Activated CD8-positive, alpha-beta T cell treated with anti-CD3 and anti-CD28 coated beads for 36 hours (primary cell): ENCODE measurements at regions not wholly inside any gene's neighbourhood (a gene's known extent, or its start where the extent isn't known, plus 50 kb on each side); places are given as distances from the start of the nearest gene placed in this dataset.

Experiments
- ATAC-seq: fragments of 200-7000 bp; cut with Tn5 transposase; one replicate; pipeline ENCODE4 v1.10.0; 2021; ENCODE audit warnings: mild to moderate bottlenecking, moderate library complexity
- CTCF ChIA-PET: fragments of 350-600 bp; sonication (Branson Sonifier 250); formaldehyde crosslinking; loops from one replicate; lab custom pipeline; 2021; ENCODE audit warnings: antibody characterized with exemption; lab: Charles Lee
- POLR2A ChIA-PET: fragments of 350-600 bp; sonication (Branson Sonifier 250); formaldehyde crosslinking; loops from one replicate; lab custom pipeline; 2021; ENCODE audit warnings: antibody characterized with exemption; lab: Charles Lee
- DNase-seq: peaks from one replicate; pipeline ENCODE4 v3.0.0-alpha.2; 2020
- H3K27ac Mint-ChIP-seq: one replicate; pipeline ENCODE4 v1.8.0; 2021; ENCODE audit warnings: mild to moderate bottlenecking, mixed read lengths
- H3K27me3 Mint-ChIP-seq: one replicate; pipeline ENCODE4 v1.8.0; 2021; ENCODE audit warnings: mixed read lengths
- H3K36me3 Mint-ChIP-seq: one replicate; pipeline ENCODE4 v1.8.0; 2021; ENCODE audit warnings: low read depth, mixed read lengths
- H3K4me1 Mint-ChIP-seq: one replicate; pipeline ENCODE4 v1.8.0; 2021; ENCODE audit warnings: low read depth, mixed read lengths
- H3K4me3 Mint-ChIP-seq: one replicate; pipeline ENCODE4 v1.8.0; 2021; ENCODE audit warnings: mild to moderate bottlenecking, moderate library complexity, mixed read lengths
- H3K9me3 Mint-ChIP-seq: one replicate; pipeline ENCODE4 v1.8.0; 2021; ENCODE audit warnings: mixed read lengths
- intact Hi-C: fragments of 100-400 bp; cut with micrococcal nuclease; formaldehyde crosslinking; loops from one replicate; pipeline ENCODE4 v1.10.0; 2022
- TF ChIP-seq, protein P1 (sequence below): fragments of 200-600 bp; IDR thresholded peaks from one replicate; pipeline ENCODE4 v1.8.0; 2022; ENCODE audit warnings: antibody characterized with exemption, mild to moderate bottlenecking

DNA sequence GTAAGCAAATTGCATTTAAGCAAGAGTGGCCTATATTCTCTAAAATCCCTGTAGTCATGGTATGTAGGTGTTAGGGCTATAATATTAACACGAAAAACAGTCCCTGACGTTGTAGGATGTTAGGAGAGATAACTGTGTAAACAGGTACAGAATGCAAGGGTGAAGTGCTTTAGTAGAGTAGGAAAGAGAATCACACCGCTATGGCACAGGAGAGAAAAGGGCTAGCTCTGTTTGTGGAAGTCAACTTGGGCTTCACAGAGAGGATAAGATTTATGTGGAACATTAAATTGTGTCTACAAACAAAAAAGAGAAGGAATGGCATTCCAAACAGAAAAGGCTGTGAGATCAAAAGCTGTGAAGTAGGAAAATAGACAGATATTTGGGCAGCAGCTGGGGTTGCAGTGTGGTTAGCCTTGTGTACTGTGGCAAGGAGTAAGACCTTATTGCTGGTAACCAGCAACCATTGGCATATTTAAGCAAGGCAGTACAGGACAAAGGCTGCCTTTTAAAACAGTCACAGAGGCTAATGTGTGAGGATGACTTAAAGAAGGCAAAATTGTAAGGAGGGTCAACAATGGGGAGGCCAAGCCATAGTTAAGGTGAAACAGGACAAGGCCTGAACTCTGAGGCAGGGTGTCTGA lies 337.5 kb upstream of the ADAMTSL1 start:
- ChIA-PET CTCF (no interaction called here), POLR2A (no interaction called here)
- Mint-ChIP-seq H3K9me3 (peaks cover 6% of the 10 kb centered on the region), H3K4me3 (no peak overlapping the region), H3K36me3 (no peaks in the 10 kb centered on the region), H3K27me3 (no peaks in the 10 kb centered on the region), H3K27ac (no peak overlapping the region), H3K4me1 (no peaks in the 10 kb centered on the region)
- TF ChIP-seq, protein P1, sequence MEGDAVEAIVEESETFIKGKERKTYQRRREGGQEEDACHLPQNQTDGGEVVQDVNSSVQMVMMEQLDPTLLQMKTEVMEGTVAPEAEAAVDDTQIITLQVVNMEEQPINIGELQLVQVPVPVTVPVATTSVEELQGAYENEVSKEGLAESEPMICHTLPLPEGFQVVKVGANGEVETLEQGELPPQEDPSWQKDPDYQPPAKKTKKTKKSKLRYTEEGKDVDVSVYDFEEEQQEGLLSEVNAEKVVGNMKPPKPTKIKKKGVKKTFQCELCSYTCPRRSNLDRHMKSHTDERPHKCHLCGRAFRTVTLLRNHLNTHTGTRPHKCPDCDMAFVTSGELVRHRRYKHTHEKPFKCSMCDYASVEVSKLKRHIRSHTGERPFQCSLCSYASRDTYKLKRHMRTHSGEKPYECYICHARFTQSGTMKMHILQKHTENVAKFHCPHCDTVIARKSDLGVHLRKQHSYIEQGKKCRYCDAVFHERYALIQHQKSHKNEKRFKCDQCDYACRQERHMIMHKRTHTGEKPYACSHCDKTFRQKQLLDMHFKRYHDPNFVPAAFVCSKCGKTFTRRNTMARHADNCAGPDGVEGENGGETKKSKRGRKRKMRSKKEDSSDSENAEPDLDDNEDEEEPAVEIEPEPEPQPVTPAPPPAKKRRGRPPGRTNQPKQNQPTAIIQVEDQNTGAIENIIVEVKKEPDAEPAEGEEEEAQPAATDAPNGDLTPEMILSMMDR, result no peak
- intact Hi-C loops, result no loop called here
- no peak for DNase-seq
- no peak for ATAC-seq

DNA sequence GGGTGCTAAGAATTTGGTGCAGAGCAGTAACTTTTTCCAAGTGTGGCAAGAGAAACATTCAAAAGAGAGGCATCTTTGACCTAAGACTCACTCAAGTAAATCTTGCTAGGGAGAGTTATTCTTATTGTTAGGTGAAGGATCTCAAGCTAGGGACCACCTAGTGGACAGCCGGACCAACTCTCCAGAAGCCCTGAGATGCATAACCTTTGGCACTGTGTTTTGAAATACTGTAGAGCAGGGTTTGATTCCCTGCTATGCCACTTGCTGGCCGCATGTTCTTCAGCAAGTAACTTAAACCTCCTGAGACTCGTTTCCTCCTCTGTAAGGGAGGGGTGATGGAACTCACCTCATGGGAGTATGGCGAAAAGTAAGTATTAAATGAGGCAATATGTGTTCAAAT lies 336.1 kb upstream of the ADAMTSL1 start:
- no peak for DNase-seq
- no peak overlapping the region for H3K4me3 Mint-ChIP-seq

DNA sequence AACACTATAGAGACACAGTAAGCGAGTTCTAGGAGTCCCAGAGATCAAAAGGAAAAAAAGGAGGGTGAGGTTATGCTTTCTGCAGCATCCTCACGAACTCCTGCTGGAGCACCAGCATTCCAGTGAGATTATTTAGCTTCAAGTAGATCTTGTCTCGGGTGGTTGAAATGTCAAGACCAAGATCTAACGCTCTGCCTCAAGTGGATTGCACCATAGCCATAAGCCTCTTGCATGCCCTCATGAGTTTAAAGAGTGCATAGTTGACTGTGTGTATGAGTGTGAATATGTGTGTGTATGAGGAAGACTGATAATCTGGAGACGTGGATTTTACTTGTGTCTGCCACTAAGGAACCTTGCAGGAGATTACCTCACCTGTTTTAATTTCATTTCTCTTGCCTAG lies 335.3 kb upstream of the ADAMTSL1 start:
- no peaks in the 10 kb centered on the region for H3K9me3 Mint-ChIP-seq
- H3K4me3 Mint-ChIP-seq, result no peak overlapping the region
- ChIA-PET CTCF (interaction anchor here (0.9 kb wide), 1 partner anchor 75 kb away, joined by 3 read pairs; no protein-coding TSS in a partner anchor), POLR2A (no interaction called here)
- no peaks in the 10 kb centered on the region for H3K27me3 Mint-ChIP-seq
- no peak for ATAC-seq
- DNase-seq, result no peak
- H3K36me3 Mint-ChIP-seq, result no peaks in the 10 kb centered on the region
- TF ChIP-seq, protein P1, result no peak
- H3K27ac Mint-ChIP-seq, result no peak overlapping the region
- no peaks in the 10 kb centered on the region for H3K4me1 Mint-ChIP-seq
- intact Hi-C loops, result no loop called here

More for the DNA sequence above, 336.1 kb upstream of the ADAMTSL1 start:
- no peaks in the 10 kb centered on the region for H3K4me1 Mint-ChIP-seq
- H3K9me3 Mint-ChIP-seq, result no peaks in the 10 kb centered on the region
- no peak for ATAC-seq
- POLR2A ChIA-PET, result no interaction called here
- TF ChIP-seq, protein P1, result no peak
- CTCF ChIA-PET, result no interaction called here
- intact Hi-C loops, result no loop called here
- no peaks in the 10 kb centered on the region for H3K27me3 Mint-ChIP-seq
- H3K36me3 Mint-ChIP-seq, result no peaks in the 10 kb centered on the region
- no peak overlapping the region for H3K27ac Mint-ChIP-seq

DNA sequence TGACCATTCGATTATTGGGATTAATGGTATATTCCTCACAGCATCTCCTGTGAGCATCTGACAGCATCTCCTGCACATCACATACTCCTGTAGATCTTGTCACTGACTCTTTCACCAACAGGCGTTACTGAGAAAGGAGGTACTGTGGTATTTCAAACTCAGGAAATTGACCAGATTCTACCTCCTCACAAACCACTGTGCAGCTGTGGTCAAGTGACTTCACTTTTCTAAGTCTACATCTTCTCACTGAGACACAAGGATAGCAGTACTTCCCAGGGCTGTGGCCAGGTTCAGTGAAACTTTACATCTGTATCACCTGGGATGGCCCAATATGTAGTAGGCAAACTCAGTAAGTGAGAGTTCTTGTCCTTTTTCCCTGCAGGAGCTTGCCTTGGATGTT lies 332.3 kb upstream of the ADAMTSL1 start:
- H3K9me3 Mint-ChIP-seq, result no peaks in the 10 kb centered on the region
- ChIA-PET POLR2A (no interaction called here), CTCF (no interaction called here)
- DNase-seq (no peak), ATAC-seq (no peak)
- H3K27ac Mint-ChIP-seq, result no peak overlapping the region
- intact Hi-C loops, result no loop called here
- no peaks in the 10 kb centered on the region for H3K36me3 Mint-ChIP-seq
- H3K4me1 Mint-ChIP-seq, result no peaks in the 10 kb centered on the region
- TF ChIP-seq, protein P1, result no peak
- H3K27me3 Mint-ChIP-seq, result no peaks in the 10 kb centered on the region
- H3K4me3 Mint-ChIP-seq, result no peak overlapping the region

DNA sequence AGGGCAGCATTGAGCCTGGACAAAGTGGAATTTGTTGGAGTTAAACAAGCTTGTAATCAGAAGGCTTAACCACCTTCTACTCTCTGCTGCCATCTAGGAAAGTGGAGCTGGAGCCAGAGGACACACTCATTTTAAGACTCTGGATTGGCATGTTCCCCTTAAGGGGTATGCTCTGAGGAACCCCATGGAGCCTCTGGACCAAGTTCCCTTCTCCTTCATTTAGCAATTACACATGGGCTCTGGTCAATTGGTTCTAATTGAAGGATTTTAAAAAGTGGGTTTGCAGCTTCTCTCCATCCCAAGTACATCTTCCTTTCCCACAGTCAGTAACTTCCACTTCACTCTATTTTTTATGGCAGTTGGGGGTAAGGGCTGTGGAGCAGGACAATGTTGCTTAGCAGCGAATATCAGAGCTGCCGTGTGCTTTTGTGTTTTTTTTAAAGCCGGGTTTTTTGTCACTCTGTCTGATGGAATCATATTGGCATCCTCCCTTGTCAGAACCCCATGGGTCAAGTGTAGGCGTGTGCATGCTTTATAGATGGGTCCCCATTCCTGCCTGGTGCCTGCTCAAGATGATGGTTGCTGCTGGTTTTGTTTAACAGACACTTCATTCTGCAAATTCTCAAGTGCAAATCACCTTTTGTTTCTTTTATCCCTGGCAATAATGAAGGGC lies 330.7 kb upstream of the ADAMTSL1 start:
- Mint-ChIP-seq H3K27ac (no peak overlapping the region), H3K4me1 (no peaks in the 10 kb centered on the region), H3K4me3 (no peak overlapping the region), H3K27me3 (no peaks in the 10 kb centered on the region), H3K36me3 (no peaks in the 10 kb centered on the region), H3K9me3 (no peaks in the 10 kb centered on the region)
- ChIA-PET POLR2A (no interaction called here), CTCF (no interaction called here)
- TF ChIP-seq, protein P1, result no peak
- intact Hi-C loops, result no loop called here
- ATAC-seq (no peak), DNase-seq (no peak)
